ENCODE measurements at regions not wholly inside any gene's neighbourhood (a gene's known extent, or its start where the extent isn't known, plus 50 kb on each side); places are given as distances from the start of the nearest gene placed in this dataset.

DNA sequence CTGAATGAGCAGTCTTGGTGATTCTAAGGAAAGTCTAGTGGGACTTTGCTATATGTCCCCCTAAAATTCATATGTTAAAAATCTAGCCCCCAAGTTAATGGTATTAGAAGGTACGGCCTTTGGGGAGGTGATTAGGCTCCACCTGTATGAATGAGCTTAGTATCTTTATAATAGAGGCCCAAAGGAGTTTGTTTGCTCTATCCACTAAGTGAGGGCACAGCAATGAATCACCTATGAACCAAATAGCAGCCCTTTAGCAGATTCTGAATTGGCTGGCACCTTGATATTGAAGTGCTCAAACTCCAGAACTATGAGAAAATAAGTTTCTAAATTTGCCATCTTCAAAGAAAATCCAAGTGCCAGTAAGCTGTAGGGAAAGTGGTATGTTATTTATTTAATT, 187.9 kb downstream of the SUCNR1 start:
- TF ChIP-seq, protein P1, sequence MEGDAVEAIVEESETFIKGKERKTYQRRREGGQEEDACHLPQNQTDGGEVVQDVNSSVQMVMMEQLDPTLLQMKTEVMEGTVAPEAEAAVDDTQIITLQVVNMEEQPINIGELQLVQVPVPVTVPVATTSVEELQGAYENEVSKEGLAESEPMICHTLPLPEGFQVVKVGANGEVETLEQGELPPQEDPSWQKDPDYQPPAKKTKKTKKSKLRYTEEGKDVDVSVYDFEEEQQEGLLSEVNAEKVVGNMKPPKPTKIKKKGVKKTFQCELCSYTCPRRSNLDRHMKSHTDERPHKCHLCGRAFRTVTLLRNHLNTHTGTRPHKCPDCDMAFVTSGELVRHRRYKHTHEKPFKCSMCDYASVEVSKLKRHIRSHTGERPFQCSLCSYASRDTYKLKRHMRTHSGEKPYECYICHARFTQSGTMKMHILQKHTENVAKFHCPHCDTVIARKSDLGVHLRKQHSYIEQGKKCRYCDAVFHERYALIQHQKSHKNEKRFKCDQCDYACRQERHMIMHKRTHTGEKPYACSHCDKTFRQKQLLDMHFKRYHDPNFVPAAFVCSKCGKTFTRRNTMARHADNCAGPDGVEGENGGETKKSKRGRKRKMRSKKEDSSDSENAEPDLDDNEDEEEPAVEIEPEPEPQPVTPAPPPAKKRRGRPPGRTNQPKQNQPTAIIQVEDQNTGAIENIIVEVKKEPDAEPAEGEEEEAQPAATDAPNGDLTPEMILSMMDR (IDR thresholded peaks at IDR 0.05; ENCODE audit: low read depth, low read length) = no peak
- no peak for DNase-seq (ENCODE audit: extremely low read depth, low read depth)

DNA sequence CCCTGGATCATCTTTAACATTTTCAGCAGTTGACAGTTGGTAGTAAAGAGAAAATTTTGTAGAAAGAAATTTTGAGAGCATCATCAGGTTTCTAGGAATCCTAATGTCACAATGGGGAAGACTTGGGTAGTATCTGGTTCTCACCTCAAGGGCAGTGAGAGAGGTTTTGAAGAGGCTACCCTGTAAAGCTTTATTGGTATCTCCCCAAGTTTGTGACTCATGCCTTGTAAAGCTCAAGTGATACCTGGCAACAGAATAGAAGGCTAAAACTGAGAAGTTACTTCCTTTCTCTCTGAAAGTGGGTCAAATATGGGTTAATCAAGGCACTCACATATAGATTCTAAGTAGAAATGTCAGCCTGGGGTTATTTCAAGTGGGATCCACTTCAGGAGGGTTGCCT, 196.4 kb downstream of the SUCNR1 start:
- no peak for DNase-seq (ENCODE audit: extremely low read depth, low read depth)
- TF ChIP-seq, protein P1 (IDR thresholded peaks at IDR 0.05; ENCODE audit: low read depth, low read length) = no peak

DNA sequence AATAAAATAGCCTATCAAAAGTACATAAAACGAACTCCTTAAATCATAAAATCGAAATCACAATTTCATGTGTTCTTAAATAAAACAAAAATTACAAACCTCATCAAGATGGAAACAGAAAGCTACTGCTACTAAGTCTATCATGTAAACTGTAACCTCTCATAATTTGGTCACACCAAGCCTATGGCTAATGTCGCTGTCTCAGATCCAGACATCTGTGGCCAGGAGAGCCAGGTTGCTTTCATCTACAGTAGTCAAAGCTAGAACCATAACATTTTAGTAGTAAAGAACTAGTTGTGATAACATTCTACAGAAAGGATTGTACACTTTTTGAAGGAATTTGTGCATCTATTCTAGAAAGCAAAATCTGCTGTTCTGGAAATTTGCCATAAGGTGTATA, 197.4 kb upstream of the MBNL1 start:
- no peak for DNase-seq (ENCODE audit: extremely low read depth, low read depth)
- TF ChIP-seq, protein P1 (IDR thresholded peaks at IDR 0.05; ENCODE audit: low read depth, low read length) = no peak

DNA sequence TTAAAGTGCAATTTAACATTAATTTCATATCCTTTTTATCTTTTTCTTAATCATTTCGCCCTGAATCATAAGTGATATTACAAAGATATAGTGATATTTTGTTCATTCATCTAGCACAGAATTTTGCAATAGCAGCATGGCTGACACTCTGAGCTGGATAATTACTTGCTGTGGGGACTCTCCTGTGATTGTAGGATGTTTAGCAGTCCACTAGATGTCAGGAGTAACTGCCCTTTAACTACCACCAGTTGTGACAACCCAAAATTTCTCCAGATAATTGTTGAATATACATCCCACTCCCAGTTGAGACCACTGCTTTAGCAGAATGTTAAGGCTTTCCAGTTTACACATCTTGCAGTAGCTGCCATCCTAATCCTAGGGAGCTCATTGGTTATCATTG, 196.8 kb upstream of the MBNL1 start:
- TF ChIP-seq, protein P1 (IDR thresholded peaks at IDR 0.05; ENCODE audit: low read depth, low read length) = peak; percentile 39
- no peak for DNase-seq (ENCODE audit: extremely low read depth, low read depth)

DNA sequence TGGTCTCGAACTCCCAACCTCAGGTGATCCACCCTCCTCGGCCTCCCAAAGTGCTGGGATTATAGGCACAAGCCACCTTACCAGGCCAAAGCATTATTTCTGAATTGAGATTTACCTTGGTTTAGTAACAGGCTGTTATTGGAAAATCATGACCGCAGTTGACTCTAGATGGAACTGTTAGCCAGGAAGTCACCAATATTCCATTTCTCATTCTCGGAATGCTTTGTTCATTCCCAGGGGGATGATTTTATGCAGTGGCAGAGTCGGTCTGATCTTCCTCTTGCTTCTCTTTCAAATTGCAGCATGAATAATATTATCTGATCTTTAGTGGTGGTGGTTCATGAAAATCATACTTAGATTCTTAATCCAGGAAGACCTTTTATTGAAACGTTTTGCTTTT, 195.5 kb upstream of the MBNL1 start:
- DNase-seq (ENCODE audit: extremely low read depth, low read depth) = no peak
- TF ChIP-seq, protein P1 (IDR thresholded peaks at IDR 0.05; ENCODE audit: low read depth, low read length) = peak; percentile 27

DNA sequence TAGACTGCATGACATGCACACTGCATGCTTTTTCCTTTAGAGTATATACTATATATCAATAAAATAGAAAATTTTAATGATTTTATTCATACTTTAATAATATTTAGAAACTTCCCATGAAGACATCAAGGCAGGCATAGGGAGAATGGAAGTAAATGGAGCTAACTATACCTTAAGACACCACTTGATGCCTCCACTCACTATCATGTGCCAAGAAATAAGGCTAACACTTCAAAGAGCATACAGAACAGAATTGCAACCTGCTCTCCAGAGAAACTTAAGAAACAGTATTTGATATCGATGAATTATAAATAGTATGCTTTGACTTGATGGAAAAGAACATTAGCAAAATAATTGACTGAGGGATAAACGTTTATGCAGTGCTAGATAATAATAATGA, 192.6 kb upstream of the MBNL1 start:
- DNase-seq (ENCODE audit: extremely low read depth, low read depth) = no peak
- TF ChIP-seq, protein P1 (IDR thresholded peaks at IDR 0.05; ENCODE audit: low read depth, low read length) = no peak; the same call in 1 of the 2 replicates

DNA sequence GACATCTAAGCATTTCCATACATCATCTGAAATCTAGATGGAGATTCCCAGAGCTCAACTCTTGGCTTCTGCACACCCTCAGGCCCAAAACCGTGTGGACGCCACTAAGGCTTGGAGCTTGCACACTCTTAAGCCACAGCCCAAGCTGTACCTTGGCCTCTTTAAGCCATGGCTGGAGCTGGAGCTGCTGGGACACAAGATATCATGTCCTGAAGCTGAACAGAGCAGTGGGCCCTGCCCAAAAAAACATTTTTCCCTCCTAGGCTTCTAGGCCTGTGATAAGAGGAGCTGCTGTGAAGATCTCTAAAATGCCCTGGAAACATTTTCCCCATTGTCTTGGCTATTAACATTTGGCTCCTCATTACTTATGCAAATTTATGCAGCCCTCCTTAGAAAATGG, 188.7 kb upstream of the MBNL1 start:
- TF ChIP-seq, protein P1 (IDR thresholded peaks at IDR 0.05; ENCODE audit: low read depth, low read length) = no peak
- no peak for DNase-seq (ENCODE audit: extremely low read depth, low read depth)
